ENCODE measurements at regions not wholly inside any gene's neighbourhood (a gene's known extent, or its start where the extent isn't known, plus 50 kb on each side); places are given as distances from the start of the nearest gene placed in this dataset.
"Not testable (repeated sequence)": the region's sequence is repeated elsewhere in the genome, so short reads cannot be mapped to it uniquely, and the experiment has no call there.

GRCh38 chr12:46945591-46945990, 119.8 kb upstream of the SLC38A4 start:
- DNase-seq, result no peak

- DNase-seq, result no peak
Measured at GRCh38 chr12:46946137-46946536, 120.3 kb upstream of the SLC38A4 start.

- no peak for DNase-seq
Measured at GRCh38 chr12:46948936-46949545, 123.2 kb upstream of the SLC38A4 start.

GRCh38 chr12:46950094-46950493, 124.3 kb upstream of the SLC38A4 start:
- DNase-seq, result no peak

- no peak for DNase-seq
Measured at GRCh38 chr12:46952880-46953483, 126.4 kb upstream of the PCED1B start.

- DNase-seq, result no peak
Measured at GRCh38 chr12:46956451-46957035, 122.9 kb upstream of the PCED1B start.

GRCh38 chr12:46958053-46958452, 121.4 kb upstream of the PCED1B start:
- no peak for DNase-seq

- DNase-seq, result no peak
Measured at GRCh38 chr12:46958599-46959290, 120.7 kb upstream of the PCED1B start.

- no peak for DNase-seq
Measured at GRCh38 chr12:46959502-46959901, 119.9 kb upstream of the PCED1B start.

- DNase-seq, result no peak
Measured at GRCh38 chr12:46960681-46961080, 118.7 kb upstream of the PCED1B start.

GRCh38 chr12:46963191-46963590, 116.2 kb upstream of the PCED1B start:
- DNase-seq, result no peak

- no peak for DNase-seq
Measured at GRCh38 chr12:46963977-46964971, 115.1 kb upstream of the PCED1B start.

GRCh38 chr12:46965137-46965536, 114.3 kb upstream of the PCED1B start:
- no peak for DNase-seq

GRCh38 chr12:46965880-46966279, 113.5 kb upstream of the PCED1B start:
- no peak for DNase-seq

- no peak for DNase-seq
Measured at GRCh38 chr12:46970636-46971035, 108.8 kb upstream of the PCED1B start.

- DNase-seq, result not testable (repeated sequence)
Measured at GRCh38 chr12:46973937-46974336, 105.5 kb upstream of the PCED1B start.

- DNase-seq, result no peak
Measured at GRCh38 chr12:46977871-46978375, 101.5 kb upstream of the PCED1B start.

GRCh38 chr12:46981622-46982021, 97.8 kb upstream of the PCED1B start:
- no peak for DNase-seq

GRCh38 chr12:46982629-46983392, 96.6 kb upstream of the PCED1B start:
- DNase-seq, result no peak

GRCh38 chr12:46983393-46983793, 96.0 kb upstream of the PCED1B start:
- DNase-seq, result no peak
